HL-60/S4 treated with retinoic acid at 250 ng/mL for 4 days and 3 days (cell line): ENCODE measurements at regions not wholly inside any gene's neighbourhood (a gene's known extent, or its start where the extent isn't known, plus 50 kb on each side); places are given as distances from the start of the nearest gene placed in this dataset.

Source experiments
- in situ Hi-C: fragments of 300-500 bp; cut with MboI; formaldehyde crosslinking; loops from 2 replicates; pipeline ENCODE4 v1.7.0; 2022; ENCODE audit warnings: low sequenced_read_pairs

DNA sequence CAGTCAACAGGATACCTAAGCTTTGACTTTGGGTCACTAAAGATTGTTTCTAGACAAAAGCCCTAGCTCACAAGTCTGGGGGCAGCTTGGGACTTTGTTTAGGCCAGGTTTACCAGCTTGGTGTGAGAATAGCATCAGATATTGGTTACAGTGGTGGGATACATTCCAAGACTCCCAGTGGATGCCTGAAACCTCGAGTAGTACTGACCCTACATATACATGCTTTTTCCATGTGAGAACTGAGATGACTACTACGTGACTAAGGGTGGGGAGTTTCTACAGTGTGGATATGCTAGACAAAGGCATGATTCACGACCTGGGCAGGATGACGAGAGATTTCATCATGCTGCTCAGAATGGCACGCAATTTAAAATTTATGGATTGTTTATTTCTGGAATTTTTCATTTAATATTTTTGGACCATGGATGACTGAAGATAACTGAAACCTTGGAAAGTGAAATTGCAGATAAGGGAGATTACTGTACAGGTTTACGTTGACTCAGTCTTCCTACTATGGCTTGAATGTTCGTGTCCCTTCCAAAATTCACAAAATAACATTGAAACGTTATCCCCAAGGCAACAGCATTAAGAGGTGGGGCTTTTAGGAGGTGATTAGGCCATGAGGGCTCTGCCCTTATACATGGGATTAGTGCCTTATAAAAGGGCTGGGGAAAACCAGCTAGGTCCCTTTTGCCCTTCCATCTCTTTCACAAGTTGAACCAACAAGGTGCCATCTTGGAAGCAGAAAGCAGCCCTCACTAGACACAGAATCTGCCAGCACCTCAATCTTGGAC, 50.2 kb upstream of the CTAGE1 start:
- in situ Hi-C loops: no loop called here

DNA sequence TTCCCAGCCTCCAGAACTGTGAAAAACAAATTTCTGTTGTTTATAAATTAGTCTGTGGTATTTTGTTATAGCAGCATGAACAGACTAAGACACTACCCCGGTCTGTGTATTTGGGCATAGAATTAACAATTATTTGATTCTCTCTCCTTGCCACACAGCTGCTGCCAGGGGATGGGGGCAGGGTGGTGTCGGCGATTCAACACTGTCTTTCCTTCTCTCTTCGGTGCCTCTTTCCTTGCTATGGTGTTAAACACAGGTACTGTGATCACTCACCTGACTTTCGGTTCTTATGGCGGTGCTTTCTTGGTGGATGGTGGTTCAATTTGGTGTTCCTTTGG, 50.8 kb upstream of the CTAGE1 start:
- in situ Hi-C loops: no loop called here

DNA sequence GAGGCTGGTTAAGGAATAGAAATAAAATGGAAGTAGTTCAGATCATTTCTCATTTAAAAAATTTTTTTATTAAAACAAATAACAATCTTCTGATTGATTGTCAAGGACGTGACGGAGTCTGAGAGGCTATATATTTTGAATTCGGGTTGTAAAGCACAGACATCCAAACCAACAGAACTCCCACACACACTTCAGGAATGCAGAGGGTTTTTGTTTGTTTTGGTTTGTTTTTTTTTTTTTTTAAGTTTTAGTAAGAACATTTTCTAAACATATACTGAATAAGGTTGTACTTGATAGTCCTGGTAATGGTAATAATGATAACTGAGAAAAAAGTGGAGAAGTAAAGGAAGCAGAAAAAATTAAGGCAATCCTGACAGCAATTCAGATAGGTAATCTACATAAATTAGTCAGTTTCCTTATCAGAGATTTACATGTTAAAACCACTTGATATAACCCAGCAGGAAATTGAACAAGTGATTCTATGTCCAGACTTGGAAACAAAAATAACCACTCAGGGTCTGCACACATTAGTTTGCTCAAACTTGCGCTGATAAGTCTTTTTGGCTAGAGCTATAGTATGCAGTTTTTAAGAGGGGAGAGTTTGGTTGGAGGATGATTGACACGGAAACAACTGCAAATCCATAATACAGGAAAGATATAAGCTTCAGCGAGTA, 51.5 kb upstream of the CTAGE1 start:
- in situ Hi-C loops: no loop called here

DNA sequence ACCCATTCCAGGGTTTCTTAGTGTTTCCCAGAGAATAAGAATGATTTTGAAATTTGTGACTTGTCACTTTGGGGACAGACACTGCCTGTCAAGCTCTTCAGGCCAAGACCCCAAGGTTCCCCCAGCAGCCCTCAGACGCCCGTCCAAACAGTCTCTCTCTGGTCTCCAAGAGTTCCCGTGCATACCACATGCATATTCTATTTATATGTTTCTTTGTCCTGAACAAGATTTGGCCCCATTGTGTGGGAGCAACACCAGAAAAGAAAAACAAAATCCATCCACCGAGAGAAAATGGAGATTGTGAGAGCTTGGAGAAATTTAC, 52.2 kb upstream of the CTAGE1 start:
- in situ Hi-C loops: no loop called here

DNA sequence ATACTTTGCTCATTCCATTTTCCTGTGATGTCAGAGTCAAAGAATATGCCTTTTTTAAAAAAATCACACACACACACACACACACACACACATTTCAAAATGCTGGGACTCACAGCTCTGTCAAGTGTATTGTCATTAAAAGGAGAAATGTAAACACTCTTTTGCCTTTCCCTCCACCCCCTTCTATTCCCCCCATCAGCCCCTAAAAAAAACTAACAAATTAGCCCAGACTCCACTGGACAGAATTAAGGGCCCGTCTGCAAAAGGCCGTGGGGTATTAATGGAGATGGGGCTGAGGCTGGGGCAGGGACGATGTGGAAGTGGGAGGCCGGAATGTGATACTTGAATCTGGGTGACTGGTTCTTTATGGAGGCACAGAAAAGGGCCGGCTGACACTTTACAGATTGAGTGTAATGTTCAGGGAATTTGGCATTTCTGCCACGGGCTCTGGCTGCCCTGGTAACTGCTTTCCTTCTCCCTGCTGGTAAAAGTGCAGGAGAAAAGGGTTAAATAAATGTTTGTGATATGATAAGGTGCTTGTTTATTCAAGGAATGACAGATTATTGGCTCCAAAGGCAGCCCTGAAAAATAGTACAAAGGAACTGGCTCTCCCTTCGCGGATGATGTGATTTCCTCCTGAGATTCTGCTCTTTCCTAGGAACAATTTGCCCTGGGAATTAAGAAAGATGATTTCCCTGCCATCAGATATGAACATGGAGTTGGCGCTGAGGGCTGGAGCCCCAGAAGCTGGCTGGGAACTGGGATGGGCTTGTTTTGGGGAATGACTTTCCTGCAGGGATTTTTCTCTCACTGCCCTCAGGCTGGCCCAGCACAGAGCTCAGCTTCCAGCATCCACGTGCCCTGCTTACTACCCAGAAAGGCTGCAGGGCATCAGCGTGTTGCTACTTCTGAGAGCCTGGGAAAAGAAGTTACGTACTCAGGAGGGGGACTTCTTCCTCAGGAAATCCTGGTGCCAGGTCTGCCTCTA, 52.8 kb upstream of the CTAGE1 start:
- in situ Hi-C loops: no loop called here

DNA sequence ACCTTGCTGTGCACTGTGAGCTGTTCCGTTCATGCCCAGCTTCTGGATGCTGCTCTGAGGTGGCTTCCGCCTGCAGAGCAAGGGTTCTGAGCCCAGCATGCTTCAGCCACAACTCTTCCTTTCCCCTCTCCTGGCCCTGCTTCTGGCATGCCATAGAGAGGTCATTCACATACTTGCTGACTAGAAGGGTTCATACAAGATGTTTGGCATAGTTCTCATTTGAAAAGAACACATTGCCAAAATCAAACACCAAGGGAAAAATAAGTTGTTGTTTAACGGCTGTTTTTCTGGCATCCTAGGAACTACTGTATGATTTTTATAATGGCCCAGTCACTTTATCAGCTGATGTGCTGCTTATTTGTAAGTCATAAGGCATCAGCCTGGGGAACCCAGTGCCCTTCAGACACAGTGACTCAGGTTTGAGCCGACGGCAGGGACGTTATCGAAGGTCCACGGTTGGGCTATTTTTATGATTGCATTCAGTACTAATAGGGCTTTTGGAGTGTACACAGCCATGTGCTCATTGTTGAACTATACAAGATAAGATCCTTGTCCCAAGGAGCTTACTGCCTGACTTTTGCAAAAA, 53.9 kb upstream of the CTAGE1 start:
- in situ Hi-C loops: no loop called here

DNA sequence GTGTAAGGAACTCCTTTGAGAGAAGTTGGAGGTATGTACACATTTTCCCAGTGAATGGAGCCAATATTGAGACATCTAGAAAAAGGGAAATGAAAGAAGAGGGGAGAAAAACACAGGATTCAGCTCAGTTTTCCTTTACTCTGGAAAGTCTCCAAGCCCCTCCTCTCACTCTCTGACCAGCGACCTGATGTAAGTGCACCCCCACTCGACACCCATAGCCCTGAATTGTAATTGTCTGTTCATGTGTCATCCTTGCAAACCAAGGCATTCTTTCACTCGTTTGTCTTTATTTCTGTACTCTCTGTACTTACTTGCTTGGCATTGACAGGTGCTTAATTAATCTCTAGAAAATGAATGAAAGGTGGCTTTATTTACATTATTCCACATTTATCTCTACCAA, 55.7 kb upstream of the CTAGE1 start:
- in situ Hi-C loops: no loop called here

DNA sequence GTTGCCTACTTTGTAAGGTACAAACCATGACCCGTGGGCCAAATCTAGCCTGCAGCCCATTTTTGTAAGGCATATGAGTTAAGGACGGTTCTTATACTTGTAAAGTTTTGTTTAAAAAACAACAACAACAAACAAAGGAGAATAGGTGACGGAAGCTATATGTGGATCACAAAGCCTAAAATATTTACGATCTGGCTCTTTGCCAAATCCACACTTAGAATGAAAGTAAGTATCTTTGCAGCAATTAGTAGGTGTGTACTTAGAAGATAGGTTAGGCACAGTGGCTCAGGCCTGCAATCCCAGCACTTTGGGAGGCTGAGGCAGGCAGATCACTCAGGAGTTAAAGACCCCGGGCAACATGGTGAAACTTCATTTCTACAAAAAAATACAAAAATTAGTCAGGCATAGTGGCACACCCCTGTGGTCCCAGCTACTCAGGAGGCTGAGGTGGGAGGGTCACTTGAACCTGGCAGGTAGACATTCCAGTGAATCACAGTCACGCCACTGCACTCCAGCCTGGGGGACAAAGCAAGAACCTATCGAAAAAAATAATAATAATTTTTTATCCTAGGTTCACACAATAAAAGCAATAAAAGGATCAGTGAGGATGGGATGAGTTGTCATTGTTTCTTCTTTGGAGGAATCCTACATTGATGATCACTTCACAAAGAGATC, 57.8 kb upstream of the CTAGE1 start:
- in situ Hi-C loops: no loop called here

DNA sequence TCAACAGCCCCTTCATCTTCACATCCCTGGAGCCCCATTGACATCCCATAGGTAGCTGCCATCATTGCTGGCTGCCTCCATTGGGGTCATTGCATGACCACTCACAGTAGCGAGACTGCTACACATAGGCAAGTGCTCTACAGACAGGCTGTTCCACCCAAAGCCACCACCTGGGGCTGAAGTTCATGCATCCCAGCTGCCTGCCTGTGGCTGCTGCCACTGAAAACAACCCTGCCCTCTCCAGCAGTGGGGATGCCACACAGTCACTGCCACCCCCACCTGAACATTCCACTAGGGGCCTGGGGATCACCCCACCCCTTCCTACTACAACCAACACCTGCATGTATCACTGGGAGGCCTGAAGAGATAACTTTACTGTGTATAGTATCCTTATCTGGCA, 59.5 kb upstream of the CTAGE1 start:
- in situ Hi-C loops: no loop called here

DNA sequence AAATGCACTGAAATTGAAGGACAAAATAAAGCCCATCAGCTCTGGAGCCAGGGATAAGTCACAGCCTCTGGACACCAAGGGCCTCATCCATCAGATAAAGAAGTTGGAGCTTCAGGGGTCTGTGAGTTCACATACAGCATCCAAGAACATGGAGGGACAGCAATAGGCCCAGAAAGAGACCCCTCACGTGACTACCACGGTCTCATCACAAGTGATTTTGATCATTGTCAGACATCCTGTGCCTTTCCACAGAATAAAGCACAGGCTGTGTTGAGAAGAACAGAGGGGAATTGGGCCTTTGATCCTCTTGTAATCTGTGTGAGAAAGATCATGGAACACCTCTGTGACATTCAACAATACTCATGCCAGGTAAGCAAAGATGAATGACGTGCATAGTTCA, 65.2 kb upstream of the CTAGE1 start:
- in situ Hi-C loops: no loop called here

DNA sequence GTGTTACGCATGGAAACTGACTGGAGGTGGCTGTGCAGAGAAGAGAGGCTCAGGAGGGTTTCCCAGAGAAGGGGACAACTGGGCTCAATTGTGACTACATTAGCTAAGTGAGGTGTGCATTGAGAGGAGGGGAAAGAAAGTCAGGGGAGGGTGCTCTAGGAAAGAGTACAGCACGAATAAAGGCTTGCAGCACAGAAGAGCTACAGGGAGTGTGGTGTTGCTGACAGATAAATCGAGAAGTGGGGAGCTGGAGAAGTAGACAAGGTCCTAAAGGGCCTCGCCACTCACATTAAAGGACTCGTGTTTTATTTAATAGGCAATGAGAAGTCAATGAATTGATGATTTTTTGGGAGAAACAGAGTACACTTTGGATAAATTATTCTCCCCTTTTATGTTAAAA, 65.7 kb upstream of the CTAGE1 start:
- in situ Hi-C loops: no loop called here

DNA sequence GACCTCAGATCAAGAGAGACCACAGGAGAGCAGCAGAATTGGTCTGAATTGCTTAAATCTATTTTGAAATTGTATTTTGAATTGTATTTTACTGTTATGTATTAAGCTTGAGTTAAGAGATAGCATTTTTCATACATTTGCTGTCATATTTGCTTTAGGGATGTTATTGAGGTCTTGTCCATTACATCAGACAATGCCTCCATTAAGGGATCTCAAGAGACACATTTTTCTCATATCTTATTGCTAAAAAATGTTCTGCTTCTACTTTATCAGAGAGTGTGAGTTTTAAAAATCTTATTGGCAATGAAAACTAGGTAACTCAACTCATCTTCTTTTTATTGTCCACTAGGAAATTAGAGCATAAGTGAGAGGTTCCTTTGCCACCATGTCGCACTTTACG, 66.8 kb upstream of the CTAGE1 start:
- in situ Hi-C loops: no loop called here

DNA sequence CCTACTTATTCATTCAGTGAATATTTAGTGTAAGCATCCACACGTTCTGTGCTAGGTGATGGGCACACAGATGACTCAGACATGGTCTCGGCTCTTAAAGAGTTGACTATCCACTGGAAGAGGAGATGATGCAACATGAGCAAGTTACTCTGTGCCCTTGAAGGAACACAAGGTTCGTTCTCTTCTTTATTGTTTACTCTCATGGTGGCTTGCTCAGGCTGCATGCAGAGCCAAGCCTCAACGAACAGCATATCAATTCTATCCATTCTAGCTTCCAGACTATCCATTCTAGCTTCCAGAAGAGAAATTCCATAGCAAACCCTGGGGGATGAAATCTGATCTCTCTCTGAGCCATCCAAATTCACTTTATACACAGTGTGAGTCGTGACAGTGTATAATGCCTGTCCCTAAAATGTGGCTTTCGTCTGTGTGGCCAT, 68.1 kb upstream of the CTAGE1 start:
- in situ Hi-C loops: no loop called here

DNA sequence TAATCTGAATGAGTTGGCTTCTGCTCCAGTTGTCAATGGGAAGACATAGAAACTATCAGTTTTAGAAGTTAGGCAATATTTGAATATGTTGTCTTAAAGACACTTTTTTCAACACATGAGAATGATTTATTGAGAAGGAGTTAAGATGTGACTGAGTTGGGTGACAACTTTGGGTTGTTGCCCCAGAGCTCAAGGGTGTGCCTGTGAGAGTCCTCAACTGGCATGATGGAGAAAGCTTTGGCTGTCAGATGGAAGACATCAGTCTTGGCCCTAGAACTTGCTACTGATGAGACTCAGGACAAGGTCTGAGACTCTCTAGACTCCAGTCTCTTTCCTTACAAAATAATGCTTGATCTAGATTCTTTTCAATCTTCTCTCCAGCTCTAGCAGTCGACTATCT, 69.0 kb upstream of the CTAGE1 start:
- in situ Hi-C loops: no loop called here

DNA sequence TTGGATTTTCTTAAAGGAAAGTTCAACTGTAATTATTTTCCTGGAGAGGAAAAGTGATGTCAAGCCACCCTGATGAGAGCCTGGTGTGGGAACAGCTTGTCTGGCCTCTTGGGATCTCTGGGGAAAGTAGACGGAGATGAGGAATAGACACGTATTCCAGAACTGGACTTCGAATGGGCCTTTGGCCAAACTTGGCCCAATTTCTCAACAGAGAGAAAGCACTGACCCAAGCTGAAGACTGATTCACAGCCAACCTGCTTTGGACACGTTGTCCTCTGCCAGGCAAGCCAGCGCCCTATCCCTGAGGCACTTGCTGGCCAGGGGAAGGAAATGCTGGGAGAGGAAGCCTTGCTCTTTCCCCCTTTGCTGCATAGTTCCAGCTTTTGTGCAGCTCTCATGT, 70.8 kb upstream of the CTAGE1 start:
- in situ Hi-C loops: no loop called here

DNA sequence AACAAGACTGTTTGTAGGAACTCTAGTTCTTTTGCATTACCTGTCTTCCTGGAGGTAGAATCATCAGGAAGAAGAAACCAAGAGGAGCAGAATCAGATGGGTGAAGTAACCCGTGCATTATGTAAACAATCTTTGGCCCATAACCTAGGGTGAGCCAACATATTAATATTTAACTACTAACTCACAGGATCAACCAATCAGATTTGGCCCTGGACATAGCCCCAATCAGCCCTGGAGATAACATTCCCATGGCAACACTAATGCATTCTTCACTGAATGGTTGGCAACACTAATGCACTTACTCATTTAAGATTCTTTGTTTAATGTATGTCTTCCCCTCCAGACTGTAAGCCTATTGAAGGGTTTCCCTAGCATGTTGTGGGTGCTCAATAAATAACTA, 72.0 kb upstream of the CTAGE1 start:
- in situ Hi-C loops: no loop called here

DNA sequence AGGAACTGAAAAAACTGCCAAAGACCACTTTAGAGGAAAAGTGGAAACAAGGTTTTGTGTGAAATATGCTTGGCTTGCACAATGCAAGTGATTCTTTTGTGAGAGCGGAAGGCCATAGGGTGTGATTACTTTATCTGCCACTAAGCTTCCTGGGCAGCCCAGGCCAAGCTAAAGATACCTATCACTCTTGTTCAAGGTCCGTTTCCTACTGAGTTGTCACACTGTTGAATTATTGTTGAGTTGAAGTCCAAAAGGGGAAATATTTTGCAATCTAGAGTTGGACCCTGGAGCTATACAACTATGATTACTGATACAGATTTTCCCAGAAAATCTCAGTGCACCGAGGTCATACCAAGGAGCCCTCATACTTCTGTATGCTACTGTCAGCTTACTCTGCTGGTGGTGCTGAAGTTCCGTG, 72.7 kb upstream of the CTAGE1 start:
- in situ Hi-C loops: no loop called here

DNA sequence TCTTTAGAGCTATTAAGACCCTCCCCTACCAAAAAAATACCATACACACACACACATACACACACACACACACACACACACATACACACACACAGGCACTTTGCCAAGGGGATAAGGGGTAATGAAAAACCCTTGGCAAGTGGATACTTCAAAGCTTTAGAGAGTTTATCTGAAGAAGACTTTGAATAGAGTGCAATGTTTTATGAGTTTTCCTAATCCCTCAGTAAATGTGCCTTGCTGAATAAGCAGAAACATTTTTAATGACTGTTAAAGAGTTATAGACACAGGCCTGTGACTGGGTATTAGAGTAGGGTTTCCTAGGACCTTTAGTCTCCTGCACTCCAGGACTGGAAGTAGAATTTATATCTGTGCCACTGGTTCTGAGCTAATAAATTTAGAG, 75.5 kb upstream of the CTAGE1 start:
- in situ Hi-C loops: no loop called here

DNA sequence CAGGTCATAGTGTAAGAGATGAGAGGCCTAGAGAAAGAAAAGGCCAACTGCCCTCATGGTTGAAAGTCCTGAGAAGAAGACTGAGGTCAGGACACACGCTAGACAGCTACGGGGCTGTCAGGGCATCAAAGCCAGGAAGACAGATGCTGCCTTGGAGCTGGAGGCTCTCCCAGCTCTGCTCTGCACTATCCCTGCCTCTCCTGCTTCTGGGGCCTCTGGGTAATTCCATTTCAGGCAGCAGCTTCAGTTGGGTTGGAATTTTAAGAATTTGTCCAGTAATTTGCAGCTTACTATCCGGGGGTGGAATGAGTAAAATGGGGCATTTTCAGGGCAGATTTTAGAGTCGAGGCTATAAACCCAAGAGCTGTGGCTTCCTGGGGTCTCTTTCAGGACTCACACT, 76.2 kb upstream of the CTAGE1 start:
- in situ Hi-C loops: no loop called here

DNA sequence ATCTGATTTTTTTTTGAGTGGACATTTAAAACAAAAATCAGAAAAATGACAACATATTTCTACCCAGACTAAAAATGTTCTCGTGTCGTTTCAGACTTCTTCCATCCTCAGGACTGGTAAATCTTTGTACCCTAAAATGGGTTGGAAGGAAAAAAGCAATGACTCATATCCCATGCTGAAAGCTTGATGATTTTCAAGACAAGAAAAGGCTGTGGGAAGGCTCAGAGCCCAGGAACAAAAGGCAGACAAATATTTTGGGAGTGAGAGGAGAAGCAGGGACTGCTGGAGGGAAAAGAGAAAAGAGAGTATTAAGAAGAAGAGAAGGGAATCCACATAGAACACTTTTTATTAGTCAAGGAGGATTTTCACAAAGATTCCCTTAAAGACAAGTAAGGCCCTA, 77.1 kb upstream of the CTAGE1 start:
- in situ Hi-C loops: no loop called here

DNA sequence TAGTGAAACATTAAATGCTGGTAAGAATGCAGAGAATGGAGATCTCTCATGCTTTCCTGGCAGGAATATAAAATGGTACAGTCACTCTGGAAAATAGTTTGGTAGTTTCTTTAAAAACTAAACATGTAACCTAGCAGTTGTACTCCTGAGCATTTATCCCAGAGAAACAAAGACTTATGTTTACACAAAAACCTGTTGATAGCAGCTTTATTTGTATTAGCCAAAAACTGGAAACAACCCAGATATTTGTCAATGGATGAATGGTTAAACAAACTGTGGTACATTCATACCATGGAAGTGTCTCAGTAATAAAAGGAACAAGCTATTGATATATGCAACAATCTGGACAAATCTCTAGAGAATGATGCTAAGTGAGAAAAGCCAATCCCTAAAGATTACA, 81.7 kb upstream of the CTAGE1 start:
- in situ Hi-C loops: no loop called here
